SK-N-SH (cell line): ENCODE measurements at regions not wholly inside any gene's neighbourhood (a gene's known extent, or its start where the extent isn't known, plus 50 kb on each side); places are given as distances from the start of the nearest gene placed in this dataset.

ENCODE experiments used
- CTCF ChIA-PET: fragments of 300-600, 350-600 bp; formaldehyde crosslinking; extraction: SDS; loops from one replicate; lab custom pipeline; 2021; lab: Yijun Ruan, JAX
- POLR2A ChIA-PET: fragments of 350-600 bp; sonication (Branson Sonifier 250); formaldehyde crosslinking; extraction: SDS; loops from one replicate; lab custom pipeline; 2020; ENCODE audit warnings: antibody characterized with exemption, inconsistent platforms; lab: Yijun Ruan, JAX
- DNase-seq: peaks from one replicate; pipeline ENCODE4 v3.0.0; 2012
- H2AFZ ChIP-seq: fragments of 200-600 bp; sonication (generic); 2 replicates; pipeline ENCODE4 v1.8.1; 2016; ENCODE audit warnings: antibody characterized with exemption, mild to moderate bottlenecking, low read depth
- H3F3A ChIP-seq: fragments of 200-600 bp; sonication (generic); replicated peaks from 2 replicates; pipeline ENCODE3; 2016; ENCODE audit warnings: antibody characterized with exemption, mild to moderate bottlenecking; ENCODE audit not compliant: insufficient read depth
- H3K27ac ChIP-seq, 2 experiments: fragments of 200-500 bp in 1 of 2; fragments of 200-600 bp in 1 of 2; sonication (Bioruptor generic) in 1 of 2; sonication (generic), shearing (Covaris generic) in 1 of 2; 2 replicates each; pipeline versions ENCODE4 v1.5.1 to v1.6.1; 2014 to 2016; ENCODE audit warnings: low read depth in 2 of 2, inconsistent platforms in 1 of 2, low read length in 1 of 2, mild to moderate bottlenecking in 1 of 2, mixed read lengths in 1 of 2
- H3K27me3 ChIP-seq: fragments of 200-600 bp; sonication (generic), shearing (Covaris generic); 2 replicates; pipeline ENCODE4 v1.6.1; 2016; ENCODE audit warnings: mixed run types; ENCODE audit not compliant: insufficient read depth
- H3K36me3 ChIP-seq, 2 experiments: fragments of 200-500 bp in 1 of 2; fragments of 200-600 bp in 1 of 2; sonication (Bioruptor generic) in 1 of 2; sonication (generic) in 1 of 2; replicated peaks in 1 of 2; 2 replicates each; pipeline versions ENCODE3 to v1.5.1; 2014 to 2016; ENCODE audit warnings: low read length in 1 of 2, mild to moderate bottlenecking in 1 of 2; ENCODE audit not compliant: insufficient read depth in 2 of 2, control insufficient read depth in 1 of 2
- H3K4me1 ChIP-seq, 2 experiments: fragments of 200-500 bp in 1 of 2; fragments of 200-600 bp in 1 of 2; sonication (Bioruptor generic) in 1 of 2; sonication (generic), shearing (Covaris generic) in 1 of 2; 2 replicates each; pipeline versions ENCODE4 v1.5.1 to v1.6.1; 2014 to 2016; ENCODE audit warnings: low read depth in 1 of 2, low read length in 1 of 2, mixed run types in 1 of 2; ENCODE audit not compliant: insufficient read depth in 2 of 2, control insufficient read depth in 1 of 2
- H3K4me2 ChIP-seq: fragments of 200-600 bp; sonication (generic), shearing (Covaris generic); 2 replicates; pipeline ENCODE4 v1.6.1; 2017; ENCODE audit warnings: mixed run types
- H3K4me3 ChIP-seq, 2 experiments: fragments of 200-500 bp in 1 of 2; fragments of 200-600 bp in 1 of 2; sonication (Bioruptor generic) in 1 of 2; sonication (generic), shearing (Covaris generic) in 1 of 2; 2 replicates each; pipeline versions ENCODE4 v1.5.1 to v1.8.1; 2014 to 2016; ENCODE audit warnings: low read depth in 2 of 2, inconsistent platforms in 1 of 2, low read length in 1 of 2, mild to moderate bottlenecking in 1 of 2, mixed read lengths in 1 of 2, moderate library complexity in 1 of 2
- H3K79me2 ChIP-seq: fragments of 200-600 bp; sonication (generic); 2 replicates; pipeline ENCODE4 v1.8.1; 2017; ENCODE audit warnings: mild to moderate bottlenecking; ENCODE audit not compliant: insufficient read depth
- H3K9ac ChIP-seq: fragments of 200-600 bp; sonication (generic); 2 replicates; pipeline ENCODE4 v1.6.1; 2017; ENCODE audit warnings: mixed run types
- H3K9me2 ChIP-seq: fragments of 200-600 bp; sonication (generic); 2 replicates; pipeline ENCODE4 v1.6.1; 2017; ENCODE audit warnings: mixed run types
- H3K9me3 ChIP-seq: fragments of 200-600 bp; sonication (generic); 2 replicates; pipeline ENCODE4 v1.6.1; 2017; ENCODE audit warnings: mixed run types, mild to moderate bottlenecking, moderate library complexity
- H4K20me1 ChIP-seq: fragments of 200-600 bp; sonication (generic); 2 replicates; pipeline ENCODE4 v1.6.1; 2017; ENCODE audit warnings: mild to moderate bottlenecking, mixed run types; ENCODE audit not compliant: insufficient read depth
- CHD2 ChIP-seq: fragments of 150-350 bp; IDR thresholded peaks from 2 replicates; pipeline ENCODE4 v1.6.1; 2018; ENCODE audit warnings: low read length; ENCODE audit not compliant: partially characterized antibody
- CTCF ChIP-seq: fragments of 200-600 bp; sonication (generic); IDR thresholded peaks from 2 replicates; pipeline ENCODE4 v1.6.1; 2017; ENCODE audit warnings: antibody characterized with exemption, mild to moderate bottlenecking, moderate library complexity
- EZH2phosphoT487 ChIP-seq: fragments of 200-600 bp; sonication (generic); IDR thresholded peaks from 2 replicates; pipeline ENCODE4 v1.6.1; 2017; ENCODE audit warnings: low read depth, mixed run types, mild to moderate bottlenecking, antibody characterized with exemption, moderate library complexity, borderline replicate concordance
- FOXM1 ChIP-seq: IDR thresholded peaks from 2 replicates; pipeline ENCODE4 v1.4.0; 2012; ENCODE audit warnings: low read depth, mild to moderate bottlenecking
- GABPA ChIP-seq: IDR thresholded peaks from 2 replicates; pipeline ENCODE4 v1.4.0; 2012; ENCODE audit warnings: low read depth, mild to moderate bottlenecking
- JUND ChIP-seq: IDR thresholded peaks from 2 replicates; pipeline ENCODE4 v1.4.0; 2012
- MEF2A ChIP-seq: IDR thresholded peaks from 2 replicates; pipeline ENCODE4 v1.4.0; 2012; ENCODE audit warnings: low read depth, borderline replicate concordance
- MXI1 ChIP-seq: IDR thresholded peaks from 2 replicates; pipeline ENCODE4 v1.6.1; 2012; ENCODE audit warnings: mild to moderate bottlenecking, low read depth, low read length, improper control_type of control experiment
- NFIC ChIP-seq: IDR thresholded peaks from 2 replicates; pipeline ENCODE4 v1.4.0; 2012; ENCODE audit warnings: borderline replicate concordance
- POLR2AphosphoS5 ChIP-seq: IDR thresholded peaks from 2 replicates; pipeline ENCODE4 v1.6.1; 2012; ENCODE audit warnings: low read depth, low read length
- RAD21 ChIP-seq: IDR thresholded peaks from 2 replicates; pipeline ENCODE4 v1.6.1; 2012; ENCODE audit warnings: mild to moderate bottlenecking, low read length
- RCOR1 ChIP-seq: fragments of 150-350 bp; IDR thresholded peaks from 2 replicates; pipeline ENCODE4 v1.6.1; 2017; ENCODE audit warnings: antibody characterized with exemption, low read length
- RFX5 ChIP-seq: IDR thresholded peaks from 2 replicates; pipeline ENCODE4 v1.6.1; 2012; ENCODE audit warnings: mild to moderate bottlenecking, improper control_type of control experiment, low read length
- SMC3 ChIP-seq: IDR thresholded peaks from 2 replicates; pipeline ENCODE4 v1.6.1; 2012; ENCODE audit warnings: low read depth, low read length, improper control_type of control experiment
- TAF1 ChIP-seq: IDR thresholded peaks from 2 replicates; pipeline ENCODE4 v1.6.1; 2012; ENCODE audit warnings: low read depth, mild to moderate bottlenecking, low read length, moderate library complexity, borderline replicate concordance
- YY1 ChIP-seq: IDR thresholded peaks from 2 replicates; pipeline ENCODE4 v1.4.0; 2012; ENCODE audit warnings: low read depth, mild to moderate bottlenecking
- WGBS: methylation state at CpG from one replicate; pipeline ENCODE4 v1.1.6; 2017; ENCODE audit warnings: low lambda C conversion rate; 5-methylcytosine and 5-hydroxymethylcytosine counted together
- TF ChIP-seq, protein P1 (sequence below): fragments of 150-350 bp; IDR thresholded peaks from 2 replicates; pipeline ENCODE4 v1.6.1; 2016; ENCODE audit warnings: mild to moderate bottlenecking, low read depth, low read length
- TF ChIP-seq, protein P2 (sequence below): IDR thresholded peaks from 2 replicates; pipeline ENCODE4 v1.4.0; 2012; ENCODE audit warnings: low read depth, borderline replicate concordance

DNA sequence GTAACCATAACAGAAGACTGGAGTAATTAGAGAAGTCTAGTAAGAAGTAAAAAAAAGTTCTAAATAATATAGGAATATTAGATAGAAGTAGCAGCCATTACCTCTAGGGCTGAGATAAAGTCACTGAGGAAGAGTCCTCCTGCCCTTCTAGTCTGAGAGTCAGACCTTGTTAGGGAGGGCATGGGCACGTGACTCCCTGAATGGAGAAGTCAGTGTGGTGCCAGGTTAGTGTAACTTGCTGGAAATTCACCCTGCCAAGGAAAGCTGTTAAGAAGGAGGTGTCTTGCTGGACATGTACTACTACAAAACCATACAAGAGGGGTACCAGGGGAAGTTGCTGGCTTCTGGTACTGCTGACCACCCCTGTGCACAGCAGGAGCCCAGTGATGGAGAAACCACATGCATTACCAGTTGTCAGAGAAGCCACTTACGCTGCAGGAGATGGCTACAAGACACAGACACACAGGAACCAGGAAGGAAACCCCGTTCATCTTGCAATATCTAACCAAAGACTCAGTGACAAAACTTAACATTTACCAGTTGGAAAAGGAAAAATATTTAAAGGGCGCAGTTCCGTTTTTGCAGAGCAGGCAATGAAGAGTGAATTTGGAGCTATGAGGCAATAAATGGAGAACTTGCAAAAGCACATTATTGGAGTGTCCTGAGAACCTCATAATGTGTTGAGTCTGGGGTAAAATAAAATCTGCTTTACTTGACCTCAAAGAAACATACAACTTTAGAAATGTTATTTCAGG lies 77.2 kb upstream of the TLK1 start:
- H3K9me3 ChIP-seq = no peaks in the 10 kb centered on the region
- H3K4me3 ChIP-seq = no peak overlapping the region
- H3K9me2 ChIP-seq = no peaks in the 10 kb centered on the region
- H3K9ac ChIP-seq = no peak overlapping the region
- no peaks in the 10 kb centered on the region for H3K36me3 ChIP-seq
- H4K20me1 ChIP-seq = no peaks in the 10 kb centered on the region
- TF ChIP-seq RAD21 = no peak
- TF ChIP-seq RCOR1 = no peak
- DNase-seq = no peak
- WGBS = 62% methylated on average over 5 of the region's 5 CpGs
- H3K27me3 ChIP-seq = no peaks in the 10 kb centered on the region
- no peaks in the 10 kb centered on the region for H3K79me2 ChIP-seq
- ChIA-PET CTCF (no interaction called here), POLR2A (no interaction called here)
- H2AFZ ChIP-seq = no peak overlapping the region
- no peak overlapping the region for H3K27ac ChIP-seq
- no peak overlapping the region for H3K4me2 ChIP-seq
- H3K4me1 ChIP-seq = no peaks in the 10 kb centered on the region
- H3F3A ChIP-seq = no peaks in the 10 kb centered on the region

DNA sequence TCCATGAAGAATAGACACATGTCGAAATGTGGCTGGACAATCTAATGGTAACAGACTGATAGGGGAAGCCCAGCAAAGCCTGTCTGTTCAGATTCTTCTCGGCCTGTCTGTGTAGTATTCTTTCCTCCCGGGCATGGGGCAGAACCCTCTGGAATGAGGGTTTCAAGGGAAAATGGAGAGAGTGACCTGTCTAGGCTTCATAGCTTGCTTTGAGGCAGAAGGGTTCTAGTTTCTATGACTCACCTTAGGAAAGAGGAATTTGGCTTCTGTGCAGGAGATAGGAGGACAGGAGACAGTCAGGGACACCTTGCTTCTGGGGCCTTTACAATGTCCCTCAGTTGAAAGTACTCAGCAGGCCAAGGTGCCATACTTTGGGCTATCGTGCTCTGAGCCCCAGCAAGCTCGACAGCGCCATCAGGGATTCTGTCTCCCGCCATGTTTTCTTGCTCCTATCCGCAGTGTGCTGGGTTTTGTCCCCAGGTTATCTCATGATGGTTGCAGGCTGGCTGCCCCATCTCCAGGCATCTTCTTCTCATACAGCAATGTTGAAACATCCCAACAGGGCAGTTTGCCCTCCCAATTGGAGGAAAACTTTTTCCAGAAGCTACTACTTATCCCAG lies 74.7 kb upstream of the TLK1 start:
- Histone ChIP-seq H3K9ac (no peak overlapping the region), H3K27me3 (no peaks in the 10 kb centered on the region), H3K27ac (no peak overlapping the region), H3K79me2 (no peaks in the 10 kb centered on the region), H3F3A (no peaks in the 10 kb centered on the region), H2AFZ (no peak overlapping the region), H3K36me3 (no peaks in the 10 kb centered on the region), H3K4me2 (no peak overlapping the region), H3K9me3 (no peaks in the 10 kb centered on the region), H4K20me1 (no peaks in the 10 kb centered on the region), H3K4me3 (no peak overlapping the region), H3K9me2 (no peaks in the 10 kb centered on the region), H3K4me1 (no peaks in the 10 kb centered on the region)
- TF ChIP-seq POLR2AphosphoS5 = no peak
- no peak for TF ChIP-seq MXI1
- TF ChIP-seq JUND = no peak
- no peak for TF ChIP-seq NFIC
- TF ChIP-seq GABPA = no peak
- TF ChIP-seq, protein P1, sequence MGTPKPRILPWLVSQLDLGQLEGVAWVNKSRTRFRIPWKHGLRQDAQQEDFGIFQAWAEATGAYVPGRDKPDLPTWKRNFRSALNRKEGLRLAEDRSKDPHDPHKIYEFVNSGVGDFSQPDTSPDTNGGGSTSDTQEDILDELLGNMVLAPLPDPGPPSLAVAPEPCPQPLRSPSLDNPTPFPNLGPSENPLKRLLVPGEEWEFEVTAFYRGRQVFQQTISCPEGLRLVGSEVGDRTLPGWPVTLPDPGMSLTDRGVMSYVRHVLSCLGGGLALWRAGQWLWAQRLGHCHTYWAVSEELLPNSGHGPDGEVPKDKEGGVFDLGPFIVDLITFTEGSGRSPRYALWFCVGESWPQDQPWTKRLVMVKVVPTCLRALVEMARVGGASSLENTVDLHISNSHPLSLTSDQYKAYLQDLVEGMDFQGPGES = no peak
- TF ChIP-seq YY1 = no peak
- TF ChIP-seq, protein P2, sequence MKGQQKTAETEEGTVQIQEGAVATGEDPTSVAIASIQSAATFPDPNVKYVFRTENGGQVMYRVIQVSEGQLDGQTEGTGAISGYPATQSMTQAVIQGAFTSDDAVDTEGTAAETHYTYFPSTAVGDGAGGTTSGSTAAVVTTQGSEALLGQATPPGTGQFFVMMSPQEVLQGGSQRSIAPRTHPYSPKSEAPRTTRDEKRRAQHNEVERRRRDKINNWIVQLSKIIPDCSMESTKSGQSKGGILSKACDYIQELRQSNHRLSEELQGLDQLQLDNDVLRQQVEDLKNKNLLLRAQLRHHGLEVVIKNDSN = no peak
- no peak for TF ChIP-seq CTCF
- TF ChIP-seq CHD2 = no peak
- TF ChIP-seq TAF1 = no peak
- no peak for TF ChIP-seq RFX5
- no peak for TF ChIP-seq FOXM1
- TF ChIP-seq MEF2A = no peak
- TF ChIP-seq EZH2phosphoT487 = no peak
- TF ChIP-seq SMC3 = no peak
- ChIA-PET POLR2A (no interaction called here), CTCF (no interaction called here)
- DNase-seq = no peak
- WGBS = 82% methylated on average over 8 of the region's 8 CpGs
